ENCODE measurements at regions not wholly inside any gene's neighbourhood (a gene's known extent, or its start where the extent isn't known, plus 50 kb on each side); places are given as distances from the start of the nearest gene placed in this dataset.

DNA sequence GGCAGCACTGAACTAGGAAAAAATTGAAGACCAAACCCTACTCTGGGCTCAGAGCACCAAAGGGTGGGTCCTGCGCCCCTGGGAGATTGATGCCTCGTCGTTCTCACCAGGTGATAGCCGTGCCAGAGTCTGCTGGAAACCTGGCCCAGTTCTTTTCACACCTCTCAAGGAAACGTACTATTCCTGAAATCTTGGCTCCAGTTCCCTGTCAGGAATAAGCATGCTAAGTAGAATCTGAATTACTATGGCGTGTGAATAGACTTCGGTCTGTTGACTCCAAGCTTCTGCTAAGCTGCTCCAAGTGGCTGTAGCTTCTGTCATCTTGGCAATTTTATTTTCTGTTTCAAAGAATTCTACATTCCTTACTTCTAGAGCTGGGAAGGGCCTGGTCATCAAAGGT is 75.4 kb downstream of the MARCHF4 start:
- Histone ChIP-seq H3K9ac (ENCODE audit: low read depth in 1 of 2, low read length in 2 of 2) (peak overlapping the region in 1 of 2 donors; percentile 21), H3K36me3 (ENCODE audit: control insufficient read depth in 4 of 4, insufficient read depth in 3 of 4, low read depth in 1 of 4, low read length in 3 of 4) (no peaks in the 10 kb centered on the region), H3K9me3 (ENCODE audit: control insufficient read depth in 4 of 4, low read length in 3 of 4) (no peaks in the 10 kb centered on the region), H3K27me3 (ENCODE audit: control insufficient read depth in 4 of 4, insufficient read depth in 4 of 4, low read length in 3 of 4) (no peaks in the 10 kb centered on the region), H3K4me1 (ENCODE audit: control insufficient read depth in 4 of 4, insufficient read depth in 4 of 4, low read length in 3 of 4) (no peaks in the 10 kb centered on the region), H3K27ac (ENCODE audit: low read depth in 1 of 2, low read length in 2 of 2) (no peak overlapping the region), H3K4me3 (ENCODE audit: low read depth in 1 of 3, low read length in 3 of 3) (no peak overlapping the region)
- 85% methylated on average over 7 of the region's 7 CpGs for WGBS
- DNase-seq (ENCODE audit: low spot score): no peak
- no peak for TF ChIP-seq NR2F2 (IDR thresholded peaks at IDR 0.05)
- no peak for TF ChIP-seq TAF1 (conservative IDR thresholded peaks at IDR 0.05)
- no peak for TF ChIP-seq EGR1 (IDR thresholded peaks at IDR 0.05; ENCODE audit: low read depth in 2 of 2)
- TF ChIP-seq, protein P1, sequence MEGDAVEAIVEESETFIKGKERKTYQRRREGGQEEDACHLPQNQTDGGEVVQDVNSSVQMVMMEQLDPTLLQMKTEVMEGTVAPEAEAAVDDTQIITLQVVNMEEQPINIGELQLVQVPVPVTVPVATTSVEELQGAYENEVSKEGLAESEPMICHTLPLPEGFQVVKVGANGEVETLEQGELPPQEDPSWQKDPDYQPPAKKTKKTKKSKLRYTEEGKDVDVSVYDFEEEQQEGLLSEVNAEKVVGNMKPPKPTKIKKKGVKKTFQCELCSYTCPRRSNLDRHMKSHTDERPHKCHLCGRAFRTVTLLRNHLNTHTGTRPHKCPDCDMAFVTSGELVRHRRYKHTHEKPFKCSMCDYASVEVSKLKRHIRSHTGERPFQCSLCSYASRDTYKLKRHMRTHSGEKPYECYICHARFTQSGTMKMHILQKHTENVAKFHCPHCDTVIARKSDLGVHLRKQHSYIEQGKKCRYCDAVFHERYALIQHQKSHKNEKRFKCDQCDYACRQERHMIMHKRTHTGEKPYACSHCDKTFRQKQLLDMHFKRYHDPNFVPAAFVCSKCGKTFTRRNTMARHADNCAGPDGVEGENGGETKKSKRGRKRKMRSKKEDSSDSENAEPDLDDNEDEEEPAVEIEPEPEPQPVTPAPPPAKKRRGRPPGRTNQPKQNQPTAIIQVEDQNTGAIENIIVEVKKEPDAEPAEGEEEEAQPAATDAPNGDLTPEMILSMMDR (IDR thresholded peaks at IDR 0.05; ENCODE audit: low read depth, low read length, missing input control): no peak
- no peak for TF ChIP-seq RAD21 (IDR thresholded peaks at IDR 0.05)
- no peak for TF ChIP-seq ATF3 (IDR thresholded peaks at IDR 0.05)
- no peak for TF ChIP-seq FOXA1 (IDR thresholded peaks at IDR 0.05)
- TF ChIP-seq ZBTB33 (IDR thresholded peaks at IDR 0.05): no peak
- no peak for TF ChIP-seq REST (IDR thresholded peaks at IDR 0.05)
- no peak for TF ChIP-seq JUND (IDR thresholded peaks at IDR 0.05)

GRCh38 chr2:216294305-216294704 is 78.0 kb downstream of the MARCHF4 start:
- TF ChIP-seq GABPA (IDR thresholded peaks at IDR 0.05 in 1 of 2, conservative IDR thresholded peaks at IDR 0.05 in 1 of 2) (no peak), ATF3 (IDR thresholded peaks at IDR 0.05) (no peak), ZBTB33 (IDR thresholded peaks at IDR 0.05) (no peak), EGR1 (IDR thresholded peaks at IDR 0.05; ENCODE audit: low read depth in 2 of 2) (no peak), HNF4A (conservative IDR thresholded peaks at IDR 0.05) (no peak), MAX (IDR thresholded peaks at IDR 0.05) (no peak), YY1 (IDR thresholded peaks at IDR 0.05) (no peak), HNF4G (IDR thresholded peaks at IDR 0.05) (no peak), JUND (IDR thresholded peaks at IDR 0.05) (no peak), FOXA2 (IDR thresholded peaks at IDR 0.05) (no peak), NR2F2 (IDR thresholded peaks at IDR 0.05) (no peak)
- TF ChIP-seq, protein P1 (IDR thresholded peaks at IDR 0.05; ENCODE audit: low read depth, low read length, missing input control): no peak

More at GRCh38 chr2:216294305-216294704, 78.0 kb downstream of the MARCHF4 start:
- no peak overlapping the region for H3K27ac ChIP-seq (ENCODE audit: low read depth in 1 of 2, low read length in 2 of 2)
- no peaks in the 10 kb centered on the region for H3K27me3 ChIP-seq (ENCODE audit: control insufficient read depth in 4 of 4, insufficient read depth in 4 of 4, low read length in 3 of 4)
- WGBS: 92% methylated on average over 2 of the region's 2 CpGs
- no peaks in the 10 kb centered on the region for H3K4me1 ChIP-seq (ENCODE audit: control insufficient read depth in 4 of 4, insufficient read depth in 4 of 4, low read length in 3 of 4)
- no peak for DNase-seq (ENCODE audit: low spot score)
- no peak overlapping the region for H3K9ac ChIP-seq (ENCODE audit: low read depth in 1 of 2, low read length in 2 of 2)
- H3K36me3 ChIP-seq (ENCODE audit: control insufficient read depth in 4 of 4, insufficient read depth in 3 of 4, low read depth in 1 of 4, low read length in 3 of 4): no peaks in the 10 kb centered on the region
- no peak overlapping the region for H3K4me3 ChIP-seq (ENCODE audit: low read depth in 1 of 3, low read length in 3 of 3)
- no peaks in the 10 kb centered on the region for H3K9me3 ChIP-seq (ENCODE audit: control insufficient read depth in 4 of 4, low read length in 3 of 4)

Data from liver (tissue), 8 donors.